ENCODE measurements at regions not wholly inside any gene's neighbourhood (a gene's known extent, or its start where the extent isn't known, plus 50 kb on each side); places are given as distances from the start of the nearest gene placed in this dataset.
"Not testable (repeated sequence)": the region's sequence is repeated elsewhere in the genome, so short reads cannot be mapped to it uniquely, and the experiment has no call there.

GRCh38 chr21:10377758-10378157 is 143.6 kb upstream of the TPTE start:
- TF ChIP-seq, protein P1, sequence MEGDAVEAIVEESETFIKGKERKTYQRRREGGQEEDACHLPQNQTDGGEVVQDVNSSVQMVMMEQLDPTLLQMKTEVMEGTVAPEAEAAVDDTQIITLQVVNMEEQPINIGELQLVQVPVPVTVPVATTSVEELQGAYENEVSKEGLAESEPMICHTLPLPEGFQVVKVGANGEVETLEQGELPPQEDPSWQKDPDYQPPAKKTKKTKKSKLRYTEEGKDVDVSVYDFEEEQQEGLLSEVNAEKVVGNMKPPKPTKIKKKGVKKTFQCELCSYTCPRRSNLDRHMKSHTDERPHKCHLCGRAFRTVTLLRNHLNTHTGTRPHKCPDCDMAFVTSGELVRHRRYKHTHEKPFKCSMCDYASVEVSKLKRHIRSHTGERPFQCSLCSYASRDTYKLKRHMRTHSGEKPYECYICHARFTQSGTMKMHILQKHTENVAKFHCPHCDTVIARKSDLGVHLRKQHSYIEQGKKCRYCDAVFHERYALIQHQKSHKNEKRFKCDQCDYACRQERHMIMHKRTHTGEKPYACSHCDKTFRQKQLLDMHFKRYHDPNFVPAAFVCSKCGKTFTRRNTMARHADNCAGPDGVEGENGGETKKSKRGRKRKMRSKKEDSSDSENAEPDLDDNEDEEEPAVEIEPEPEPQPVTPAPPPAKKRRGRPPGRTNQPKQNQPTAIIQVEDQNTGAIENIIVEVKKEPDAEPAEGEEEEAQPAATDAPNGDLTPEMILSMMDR (conservative IDR thresholded peaks at IDR 0.05; ENCODE audit: low read depth, low read length), result not testable (repeated sequence)
- not testable (repeated sequence) for TF ChIP-seq RCOR1 (IDR thresholded peaks at IDR 0.05; ENCODE audit: insufficient replicate concordance, low read length); POLR2A (IDR thresholded peaks at IDR 0.05; ENCODE audit: low read depth, low read length); MAZ (IDR thresholded peaks at IDR 0.05; ENCODE audit: borderline replicate concordance, low read depth, low read length); USF2 (IDR thresholded peaks at IDR 0.05; ENCODE audit: low read depth, low read length); RAD21 (IDR thresholded peaks at IDR 0.05; ENCODE audit: low read length); FOS (IDR thresholded peaks at IDR 0.05; ENCODE audit: low read depth, low read length); CEBPB (IDR thresholded peaks at IDR 0.05; ENCODE audit: low read depth, low read length); ELK1 (IDR thresholded peaks at IDR 0.05; ENCODE audit: borderline replicate concordance, low read depth, low read length); MXI1 (IDR thresholded peaks at IDR 0.05; ENCODE audit: borderline replicate concordance, low read depth, low read length); MAFK (IDR thresholded peaks at IDR 0.05; ENCODE audit: low read depth, low read length); RFX5 (IDR thresholded peaks at IDR 0.05; ENCODE audit: low read depth, low read length); BHLHE40 (IDR thresholded peaks at IDR 0.05; ENCODE audit: low read depth, low read length); SMC3 (IDR thresholded peaks at IDR 0.05; ENCODE audit: low read depth, low read length)

Data from IMR-90 (cell line).